GM12891 (cell line): ENCODE measurements at regions not wholly inside any gene's neighbourhood (a gene's known extent, or its start where the extent isn't known, plus 50 kb on each side); places are given as distances from the start of the nearest gene placed in this dataset.

Experiments used
- DNase-seq: peaks from one replicate; pipeline ENCODE4 v3.0.0; 2011; ENCODE audit warnings: low spot score; ENCODE audit not compliant: insufficient read length
- FAIRE-seq: peaks from 2 replicates; lab custom pipeline; 2011; peaks lifted over from hg19 to GRCh38; lab: Jason Lieb, UNC
- PAX5 ChIP-seq: IDR thresholded peaks from 2 replicates; pipeline ENCODE4 v1.6.1; 2011; ENCODE audit warnings: low read length, moderate library complexity, mild to moderate bottlenecking; ENCODE audit not compliant: insufficient read depth, severe bottlenecking
- POLR2A ChIP-seq: IDR thresholded peaks from 2 replicates; pipeline ENCODE4 v1.6.1; 2011; ENCODE audit warnings: low read depth, low read length, control low read depth
- POLR2AphosphoS5 ChIP-seq: IDR thresholded peaks from 2 replicates; pipeline ENCODE4 v1.6.1; 2011; ENCODE audit warnings: low read depth, low read length, control low read depth
- POU2F2 ChIP-seq: IDR thresholded peaks from 2 replicates; pipeline ENCODE4 v1.6.1; 2011; ENCODE audit warnings: low read depth, mild to moderate bottlenecking, control low read depth, low read length, moderate library complexity
- SPI1 ChIP-seq: IDR thresholded peaks from 2 replicates; pipeline ENCODE4 v1.6.1; 2011; ENCODE audit warnings: low read depth, low read length, control low read depth
- TAF1 ChIP-seq: IDR thresholded peaks from 2 replicates; pipeline ENCODE4 v1.6.1; 2011; ENCODE audit warnings: low read depth, low read length, control low read depth

- TF ChIP-seq PAX5 (no peak), POU2F2 (no peak), TAF1 (no peak), POLR2A (no peak)
- FAIRE-seq = no peak
- no peak for DNase-seq
Measured at GRCh38 chr6:138036111-138036510, 71.1 kb downstream of the PERP start.

DNA sequence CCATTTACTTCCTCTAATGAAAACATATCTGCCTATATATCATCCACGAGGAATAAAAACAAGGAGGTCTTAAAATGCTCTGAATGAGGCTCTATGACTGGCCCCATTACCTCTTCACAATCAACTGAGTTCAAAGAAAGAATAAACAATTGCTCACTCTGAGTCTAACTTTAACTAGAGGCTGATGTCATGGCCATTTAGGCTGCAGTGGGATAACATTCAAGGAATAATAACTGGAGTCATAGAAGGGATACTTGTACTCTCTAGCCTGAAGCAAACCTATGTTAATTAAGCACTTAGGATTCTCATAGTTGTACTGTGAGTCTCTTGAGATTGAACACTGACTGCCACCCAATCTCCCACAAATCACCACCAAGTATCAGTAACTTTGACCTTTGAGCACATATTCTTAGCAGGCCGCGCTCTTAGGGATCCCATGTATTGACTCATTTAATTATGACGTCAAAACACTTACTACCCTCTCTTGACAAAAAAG is 70.2 kb downstream of the PERP start:
- FAIRE-seq (no peak), DNase-seq (no peak)
- TF ChIP-seq PAX5 (no peak), POU2F2 (no peak), POLR2AphosphoS5 (no peak), SPI1 (no peak), TAF1 (no peak), POLR2A (no peak)

DNA sequence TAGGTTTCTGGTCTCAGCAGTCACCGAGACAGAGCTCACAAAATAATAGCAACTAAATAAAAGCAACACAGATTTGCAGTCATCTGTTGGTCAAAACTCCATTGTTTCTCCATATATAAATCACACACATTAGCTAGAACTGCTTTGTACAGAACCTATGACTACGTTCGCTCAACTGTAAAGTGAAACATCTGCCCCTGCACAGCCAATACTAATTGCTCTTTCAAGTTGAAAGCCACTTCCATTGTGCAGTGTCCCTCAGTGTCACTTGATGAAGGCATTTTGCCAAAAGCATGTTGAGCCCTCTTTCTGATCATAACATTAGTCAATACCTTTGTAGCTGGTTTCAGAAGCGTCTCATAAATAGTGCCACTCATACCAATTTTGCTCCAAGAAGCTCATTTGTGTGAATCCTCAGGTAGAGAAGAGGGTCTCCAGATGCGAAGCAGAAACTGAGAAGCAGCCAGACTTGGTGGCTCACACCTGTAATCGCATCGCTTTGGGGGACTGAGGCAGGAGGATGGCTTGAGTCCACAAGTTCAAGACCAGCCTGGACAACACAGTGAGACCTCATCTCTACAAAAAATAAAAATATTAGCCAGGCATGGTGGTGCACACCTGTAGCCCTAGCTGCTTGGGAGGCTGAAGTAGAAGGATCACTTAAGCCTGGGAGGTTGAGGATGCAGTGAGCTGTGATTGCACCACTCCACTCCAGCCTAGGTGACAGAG is 68.9 kb downstream of the PERP start:
- no peak for FAIRE-seq
- TF ChIP-seq POLR2A (no peak), POLR2AphosphoS5 (no peak), POU2F2 (no peak), TAF1 (no peak), PAX5 (no peak), SPI1 (no peak)
- no peak for DNase-seq
